Heart left ventricle (tissue), 13 donors: ENCODE measurements at regions not wholly inside any gene's neighbourhood (a gene's known extent, or its start where the extent isn't known, plus 50 kb on each side); places are given as distances from the start of the nearest gene placed in this dataset.
"Not testable (repeated sequence)": the region's sequence is repeated elsewhere in the genome, so short reads cannot be mapped to it uniquely, and the experiment has no call there.

Experiments
- CTCF ChIP-seq, 12 donors: fragments of 200-600 bp; sonication (generic) in 4 of 12; IDR thresholded peaks; one replicate each; pipeline versions ENCODE4 v1.5.0 to v1.8.0; 2018 to 2022; ENCODE audit warnings: antibody characterized with exemption in 12 of 12, mild to moderate bottlenecking in 5 of 12
- POLR2A ChIP-seq, 2 donors: fragments of 450-650 bp; IDR thresholded peaks; one replicate each; pipeline ENCODE4 v1.6.1; 2017; ENCODE audit warnings: antibody characterized with exemption in 2 of 2, mild to moderate bottlenecking in 2 of 2, moderate library complexity in 2 of 2
- donor health status: ischemic (EF 13 %, LVEDD 7.1; RV severe dilation, severe dysfunction).
- donor health status: DM: no; HTN: yes; CAD: no.
- donor health status: DM: no; HTN: no; CAD: no.
- donor health status: ischemic (EF 25% LVEDD 6.9; RV normal size, moderate dysfunction).
- donor health status: ischemic (EF 25% LVEDD 5.7; RV mildly dilated, moderate dysfunction).
- donor health status: ischemic (EF 35%, LVEDD 5.7; RV mildly dilated, moderate dysfunction).
- donor health status: nonischemic (EF 11% LVEDD 7.7; RV severe dilation, severe dysfunction).
- donor health status: DM: yes; HTN: yes; CAD: no.
- donor health status: PGD.
- donor health status: ischemic (EF 29% LVEDD 5.4; RV normal size, mild dysfunction).
- donor health status: nonischemic (EF 23%, LVEDD 6.1; RV moderate dilation, normal function).

- not testable (repeated sequence) for TF ChIP-seq CTCF, POLR2A (IDR thresholded peaks at IDR 0.05)
Measured at GRCh38 chr1:143837924-143838597, 133.7 kb downstream of the FAM72C start.
